Right atrium auricular region (tissue), 2 donors: ENCODE measurements at regions not wholly inside any gene's neighbourhood (a gene's known extent, or its start where the extent isn't known, plus 50 kb on each side); places are given as distances from the start of the nearest gene placed in this dataset.

Experiments
- DNase-seq: peaks from one replicate; pipeline ENCODE4 v3.0.0-alpha.2; 2019; ENCODE audit warnings: low spot score
- H3K27ac ChIP-seq, 2 donors: fragments of 200-600 bp; sonication (generic); 1 replicate in 1 of 2; 2 replicates in 1 of 2; pipeline ENCODE4 v1.5.1; 2016 to 2019
- H3K27me3 ChIP-seq, 2 donors: fragments of 200-600 bp; sonication (generic); one replicate each; pipeline versions ENCODE4 v1.5.1 to v1.6.0; 2017 to 2019
- H3K36me3 ChIP-seq: fragments of 200-600 bp; sonication (generic); one replicate; pipeline ENCODE4 v1.5.1; 2016
- H3K4me1 ChIP-seq, 2 donors: fragments of 200-600 bp; sonication (generic); one replicate each; pipeline versions ENCODE4 v1.5.1 to v1.6.0; 2017 to 2019
- H3K4me3 ChIP-seq, 2 donors: fragments of 200-600 bp; sonication (generic); 1 replicate in 1 of 2; 2 replicates in 1 of 2; pipeline ENCODE4 v1.5.1; 2017 to 2019; ENCODE audit warnings: mild to moderate bottlenecking in 1 of 2, moderate library complexity in 1 of 2
- H3K9me3 ChIP-seq, 2 donors: fragments of 200-600 bp; sonication (generic); one replicate each; pipeline ENCODE4 v1.5.1; 2019
- TF ChIP-seq, protein P1 (sequence below), 2 donors: fragments of 200-600 bp; sonication (generic); IDR thresholded peaks; one replicate each; pipeline ENCODE4 v1.5.1; 2019; ENCODE audit warnings: antibody characterized with exemption in 2 of 2

DNA sequence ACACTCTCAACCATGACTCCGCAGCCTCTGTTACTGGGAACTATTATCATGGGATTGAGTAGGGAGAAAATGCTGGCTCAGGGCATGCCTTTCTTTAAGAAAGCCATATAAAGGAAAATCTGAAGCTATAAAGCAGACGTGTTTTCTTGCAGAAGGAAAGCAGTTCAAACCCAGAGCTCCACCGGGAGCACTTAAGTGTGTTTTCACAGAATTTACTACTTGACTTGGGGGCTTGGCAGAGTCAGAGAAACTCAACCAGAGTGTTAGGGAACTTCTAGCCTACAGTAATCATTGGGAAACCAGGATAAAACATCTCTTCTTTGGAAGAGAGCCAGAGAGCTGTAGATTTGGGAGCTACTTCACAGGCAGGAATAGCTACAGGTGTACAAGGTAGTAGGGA lies 283.4 kb upstream of the ADRA1B start:
- TF ChIP-seq, protein P1, sequence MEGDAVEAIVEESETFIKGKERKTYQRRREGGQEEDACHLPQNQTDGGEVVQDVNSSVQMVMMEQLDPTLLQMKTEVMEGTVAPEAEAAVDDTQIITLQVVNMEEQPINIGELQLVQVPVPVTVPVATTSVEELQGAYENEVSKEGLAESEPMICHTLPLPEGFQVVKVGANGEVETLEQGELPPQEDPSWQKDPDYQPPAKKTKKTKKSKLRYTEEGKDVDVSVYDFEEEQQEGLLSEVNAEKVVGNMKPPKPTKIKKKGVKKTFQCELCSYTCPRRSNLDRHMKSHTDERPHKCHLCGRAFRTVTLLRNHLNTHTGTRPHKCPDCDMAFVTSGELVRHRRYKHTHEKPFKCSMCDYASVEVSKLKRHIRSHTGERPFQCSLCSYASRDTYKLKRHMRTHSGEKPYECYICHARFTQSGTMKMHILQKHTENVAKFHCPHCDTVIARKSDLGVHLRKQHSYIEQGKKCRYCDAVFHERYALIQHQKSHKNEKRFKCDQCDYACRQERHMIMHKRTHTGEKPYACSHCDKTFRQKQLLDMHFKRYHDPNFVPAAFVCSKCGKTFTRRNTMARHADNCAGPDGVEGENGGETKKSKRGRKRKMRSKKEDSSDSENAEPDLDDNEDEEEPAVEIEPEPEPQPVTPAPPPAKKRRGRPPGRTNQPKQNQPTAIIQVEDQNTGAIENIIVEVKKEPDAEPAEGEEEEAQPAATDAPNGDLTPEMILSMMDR (IDR thresholded peaks at IDR 0.05): no peak
- H3K9me3 ChIP-seq: peaks cover 0 to 12% of the 10 kb centered on the region in 2 donors
- H3K36me3 ChIP-seq: no peaks in the 10 kb centered on the region
- H3K4me1 ChIP-seq: no peaks in the 10 kb centered on the region
- H3K27me3 ChIP-seq: no peaks in the 10 kb centered on the region
- no peak overlapping the region for H3K4me3 ChIP-seq
- no peak overlapping the region for H3K27ac ChIP-seq
- DNase-seq: no peak

DNA sequence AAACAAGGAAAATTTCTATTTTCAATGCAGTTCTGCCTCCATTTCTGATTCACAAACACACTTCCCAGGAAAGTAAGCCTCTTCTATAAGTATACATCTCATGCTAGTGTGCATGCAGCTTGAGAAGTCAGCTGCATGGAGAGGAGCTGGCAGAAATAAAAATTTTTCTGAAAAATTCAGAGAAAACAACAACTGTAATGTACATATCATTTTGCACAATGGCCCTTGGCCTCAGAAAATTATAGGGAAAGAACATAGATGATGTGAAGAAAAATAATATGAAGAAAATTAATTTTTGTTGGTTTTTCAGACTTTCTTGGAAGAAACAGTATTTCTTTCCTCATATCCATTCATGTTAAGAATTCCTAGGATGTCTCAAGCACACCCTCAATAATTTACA lies 277.8 kb upstream of the ADRA1B start:
- Histone ChIP-seq H3K36me3 (no peaks in the 10 kb centered on the region), H3K4me1 (no peaks in the 10 kb centered on the region), H3K4me3 (no peak overlapping the region), H3K9me3 (peaks cover 0 to 12% of the 10 kb centered on the region in 2 donors), H3K27ac (no peak overlapping the region), H3K27me3 (no peaks in the 10 kb centered on the region)
- TF ChIP-seq, protein P1 (IDR thresholded peaks at IDR 0.05): no peak
- DNase-seq: no peak

GRCh38 chr5:159638954-159639559 lies 277.2 kb upstream of the ADRA1B start:
- no peak for DNase-seq
- Histone ChIP-seq H3K36me3 (no peaks in the 10 kb centered on the region), H3K27ac (no peak overlapping the region), H3K4me3 (no peak overlapping the region), H3K27me3 (no peaks in the 10 kb centered on the region), H3K4me1 (no peaks in the 10 kb centered on the region), H3K9me3 (peaks cover 0 to 12% of the 10 kb centered on the region in 2 donors)
- TF ChIP-seq, protein P1 (IDR thresholded peaks at IDR 0.05): no peak

DNA sequence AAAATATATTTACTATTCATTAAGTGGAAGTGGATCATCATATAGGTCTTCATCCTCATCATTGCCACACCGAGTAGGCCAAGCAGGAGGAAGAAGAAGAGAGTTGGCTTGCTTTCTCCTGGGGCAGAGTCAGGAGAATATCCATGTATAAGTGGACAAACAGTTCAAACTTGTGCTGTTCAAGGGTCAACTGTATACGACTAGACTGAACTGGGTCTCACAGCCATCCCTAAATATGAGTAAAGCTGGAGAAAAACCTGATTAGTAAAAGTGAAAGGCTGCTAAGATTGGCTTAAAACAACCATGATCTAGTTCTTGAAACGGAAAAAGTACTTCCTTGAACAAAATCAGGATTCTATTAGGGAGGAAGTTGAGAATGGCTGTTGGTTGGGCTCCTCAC lies 276.7 kb upstream of the ADRA1B start:
- DNase-seq: no peak
- no peaks in the 10 kb centered on the region for H3K36me3 ChIP-seq
- TF ChIP-seq, protein P1 (IDR thresholded peaks at IDR 0.05): no peak
- no peaks in the 10 kb centered on the region for H3K4me1 ChIP-seq
- H3K27ac ChIP-seq: no peak overlapping the region
- H3K27me3 ChIP-seq: no peaks in the 10 kb centered on the region
- H3K4me3 ChIP-seq: no peak overlapping the region
- peaks cover 0 to 12% of the 10 kb centered on the region in 2 donors for H3K9me3 ChIP-seq

DNA sequence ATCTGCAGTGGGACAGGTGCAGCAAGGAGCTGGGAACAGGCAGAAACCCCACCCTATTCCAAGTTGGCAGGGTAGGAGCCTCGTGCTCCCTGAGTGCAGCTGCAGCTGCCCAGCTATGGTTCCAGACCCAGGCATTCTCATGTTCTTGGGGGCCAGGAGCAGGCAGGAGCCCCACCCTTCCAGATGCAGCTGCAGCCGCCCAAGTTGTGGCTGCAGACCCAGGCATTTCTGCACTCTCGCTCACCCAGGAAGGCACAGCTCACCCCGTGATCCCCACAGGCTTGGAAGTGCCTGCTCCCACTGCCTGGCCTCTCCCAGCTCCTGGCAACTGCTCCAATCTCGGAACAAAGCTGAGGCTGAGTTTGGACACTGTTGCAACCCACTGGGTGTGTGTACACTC lies 275.8 kb upstream of the ADRA1B start:
- Histone ChIP-seq H3K9me3 (peaks cover 0 to 12% of the 10 kb centered on the region in 2 donors), H3K36me3 (no peaks in the 10 kb centered on the region), H3K27me3 (no peaks in the 10 kb centered on the region), H3K4me1 (no peaks in the 10 kb centered on the region), H3K4me3 (no peak overlapping the region), H3K27ac (no peak overlapping the region)
- TF ChIP-seq, protein P1 (IDR thresholded peaks at IDR 0.05): no peak
- no peak for DNase-seq

DNA sequence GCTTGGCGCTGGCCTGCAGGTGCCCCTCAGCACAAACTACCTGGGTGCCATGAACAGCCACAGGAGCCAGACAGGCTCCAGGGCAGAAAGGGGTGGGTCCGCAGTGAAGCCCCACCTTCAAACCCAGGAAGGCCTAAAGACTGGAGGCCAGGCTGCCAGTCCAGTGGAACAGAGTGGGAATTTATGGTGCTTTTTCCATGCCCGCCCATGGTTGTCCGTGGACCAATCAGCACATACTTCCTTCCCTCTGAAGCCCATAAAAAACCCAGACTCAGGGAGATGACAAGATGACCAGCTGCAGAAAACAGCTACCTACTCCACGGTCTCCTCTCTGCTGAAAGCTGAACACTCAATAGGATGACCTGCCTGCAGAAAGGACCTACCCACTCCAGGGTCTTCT lies 275.4 kb upstream of the ADRA1B start:
- no peaks in the 10 kb centered on the region for H3K4me1 ChIP-seq
- no peak for DNase-seq
- H3K27me3 ChIP-seq: no peaks in the 10 kb centered on the region
- peaks cover 0 to 12% of the 10 kb centered on the region in 2 donors for H3K9me3 ChIP-seq
- no peak overlapping the region for H3K4me3 ChIP-seq
- TF ChIP-seq, protein P1 (IDR thresholded peaks at IDR 0.05): no peak
- H3K27ac ChIP-seq: no peak overlapping the region
- H3K36me3 ChIP-seq: no peaks in the 10 kb centered on the region
